DOHH2 (cell line): ENCODE measurements at regions not wholly inside any gene's neighbourhood (a gene's known extent, or its start where the extent isn't known, plus 50 kb on each side); places are given as distances from the start of the nearest gene placed in this dataset.

ENCODE experiments used
- H3F3A ChIP-seq: fragments of 200-600 bp; sonication (generic), shearing (Covaris generic); 2 replicates; pipeline ENCODE4 v1.6.0; 2016; ENCODE audit warnings: antibody characterized with exemption, mild to moderate bottlenecking; ENCODE audit not compliant: control insufficient read depth, insufficient read depth
- H3K27ac ChIP-seq: fragments of 200-600 bp; sonication (generic); 2 replicates; pipeline ENCODE4 v1.5.1; 2014; ENCODE audit warnings: low read depth, mild to moderate bottlenecking, low read length, moderate library complexity
- H3K27me3 ChIP-seq: fragments of 200-600 bp; sonication (generic); 2 replicates; pipeline ENCODE4 v1.6.1; 2014; ENCODE audit warnings: mild to moderate bottlenecking, low read length, mixed read lengths; ENCODE audit not compliant: control insufficient read depth
- H3K36me3 ChIP-seq: fragments of 200-600 bp; sonication (generic); 2 replicates; pipeline ENCODE4 v1.6.1; 2014; ENCODE audit warnings: mild to moderate bottlenecking, low read length, moderate library complexity, mixed read lengths; ENCODE audit not compliant: control insufficient read depth
- H3K4me1 ChIP-seq: fragments of 200-600 bp; sonication (generic); 2 replicates; pipeline ENCODE4 v1.6.1; 2014; ENCODE audit warnings: mild to moderate bottlenecking, low read length, mixed read lengths; ENCODE audit not compliant: control insufficient read depth
- H3K4me2 ChIP-seq: fragments of 200-600 bp; sonication (generic); 2 replicates; pipeline ENCODE4 v1.6.0; 2014; ENCODE audit warnings: mild to moderate bottlenecking, low read length, moderate library complexity
- H3K4me3 ChIP-seq: fragments of 200-600 bp; sonication (generic); 2 replicates; pipeline ENCODE4 v1.5.1; 2014; ENCODE audit warnings: mild to moderate bottlenecking, low read length, mixed read lengths
- H3K79me2 ChIP-seq: fragments of 200-600 bp; sonication (generic); 2 replicates; pipeline ENCODE4 v1.6.1; 2014; ENCODE audit warnings: mild to moderate bottlenecking, low read length, mixed read lengths; ENCODE audit not compliant: control insufficient read depth
- H3K9me2 ChIP-seq: fragments of 200-600 bp; sonication (generic); replicated peaks from 2 replicates; pipeline ENCODE4 v1.6.1; 2014; ENCODE audit warnings: mild to moderate bottlenecking, low read length, mixed read lengths; ENCODE audit not compliant: control insufficient read depth
- H3K9me3 ChIP-seq: fragments of 200-600 bp; sonication (generic); 2 replicates; pipeline ENCODE4 v1.6.1; 2014; ENCODE audit warnings: antibody characterized with exemption, low read length, mixed read lengths; ENCODE audit not compliant: control insufficient read depth, insufficient read depth
- H4K20me1 ChIP-seq: fragments of 200-600 bp; sonication (generic); 2 replicates; pipeline ENCODE4 v1.6.0; 2014; ENCODE audit warnings: low read depth, mild to moderate bottlenecking, antibody characterized with exemption, low read length, moderate library complexity; ENCODE audit not compliant: control insufficient read depth, insufficient read depth
- CTCF ChIP-seq: fragments of 200-600 bp; sonication (generic); IDR thresholded peaks from one replicate; pipeline ENCODE4 v1.5.1; 2014; ENCODE audit warnings: antibody characterized with exemption, mild to moderate bottlenecking, low read depth, low read length; ENCODE audit not compliant: poor library complexity, severe bottlenecking
- EZH2phosphoT487 ChIP-seq: fragments of 200-600 bp; sonication (generic); IDR thresholded peaks from 2 replicates; pipeline ENCODE4 v1.6.1; 2017; ENCODE audit warnings: borderline replicate concordance, mild to moderate bottlenecking, antibody characterized with exemption, low read length, moderate library complexity, mixed read lengths

- Histone ChIP-seq H3K79me2 (no peaks in the 10 kb centered on the region), H3F3A (no peaks in the 10 kb centered on the region), H3K9me2 (no peaks in the 10 kb centered on the region), H4K20me1 (no peaks in the 10 kb centered on the region), H3K4me3 (no peak overlapping the region), H3K27ac (no peak overlapping the region), H3K27me3 (no peaks in the 10 kb centered on the region), H3K4me1 (no peaks in the 10 kb centered on the region), H3K36me3 (no peaks in the 10 kb centered on the region), H3K9me3 (peaks cover 5% of the 10 kb centered on the region; the same call in 1 of the 2 replicates), H3K4me2 (no peak overlapping the region)
- no peak for TF ChIP-seq CTCF
- no peak for TF ChIP-seq EZH2phosphoT487
These were observed 578.6 kb upstream of the JAG1 start for GRCh38 chr20:11252447-11252846.

- no peak for TF ChIP-seq EZH2phosphoT487
- TF ChIP-seq CTCF = no peak
- Histone ChIP-seq H3K4me3 (no peak overlapping the region), H4K20me1 (no peaks in the 10 kb centered on the region), H3K27me3 (no peaks in the 10 kb centered on the region), H3K4me2 (no peak overlapping the region), H3K9me2 (no peaks in the 10 kb centered on the region), H3K4me1 (no peaks in the 10 kb centered on the region), H3K9me3 (peaks cover 5% of the 10 kb centered on the region; the same call in 1 of the 2 replicates), H3K27ac (no peak overlapping the region), H3K79me2 (no peaks in the 10 kb centered on the region), H3K36me3 (no peaks in the 10 kb centered on the region), H3F3A (no peaks in the 10 kb centered on the region)
These were observed 581.7 kb upstream of the JAG1 start for GRCh38 chr20:11255455-11255854.

GRCh38 chr20:11255860-11256259 lies 582.1 kb upstream of the JAG1 start:
- H3K27me3 ChIP-seq = no peaks in the 10 kb centered on the region
- no peaks in the 10 kb centered on the region for H3K36me3 ChIP-seq
- no peaks in the 10 kb centered on the region for H3F3A ChIP-seq
- H3K4me3 ChIP-seq = no peak overlapping the region
- no peaks in the 10 kb centered on the region for H3K9me2 ChIP-seq
- TF ChIP-seq EZH2phosphoT487 (no peak), CTCF (no peak)
- H4K20me1 ChIP-seq = no peaks in the 10 kb centered on the region
- H3K4me2 ChIP-seq = no peak overlapping the region
- H3K27ac ChIP-seq = no peak overlapping the region
- no peaks in the 10 kb centered on the region for H3K4me1 ChIP-seq
- no peaks in the 10 kb centered on the region for H3K79me2 ChIP-seq
- H3K9me3 ChIP-seq = peaks cover 5% of the 10 kb centered on the region; the same call in 1 of the 2 replicates

GRCh38 chr20:11260611-11261010 lies 586.8 kb upstream of the JAG1 start:
- Histone ChIP-seq H3K36me3 (no peaks in the 10 kb centered on the region), H4K20me1 (no peaks in the 10 kb centered on the region), H3K9me2 (no peaks in the 10 kb centered on the region), H3K27ac (no peak overlapping the region), H3K4me3 (no peak overlapping the region), H3K79me2 (no peaks in the 10 kb centered on the region), H3K9me3 (no peaks in the 10 kb centered on the region), H3K27me3 (no peaks in the 10 kb centered on the region), H3K4me2 (no peak overlapping the region), H3F3A (no peaks in the 10 kb centered on the region), H3K4me1 (no peaks in the 10 kb centered on the region)
- TF ChIP-seq CTCF = no peak
- no peak for TF ChIP-seq EZH2phosphoT487
